HT1080 (cell line): ENCODE measurements at regions not wholly inside any gene's neighbourhood (a gene's known extent, or its start where the extent isn't known, plus 50 kb on each side); places are given as distances from the start of the nearest gene placed in this dataset.
A peak's percentile ranks its signal among the peaks of the same experiment; 100 is the strongest.
"Not testable (repeated sequence)": the region's sequence is repeated elsewhere in the genome, so short reads cannot be mapped to it uniquely, and the experiment has no call there.

ENCODE experiments used
- DNase-seq: peaks from one replicate; pipeline ENCODE4 v3.0.0-alpha.2; 2015; ENCODE audit warnings: low read depth

GRCh38 chr11:101741479-101742175, 157.8 kb upstream of the TRPC6 start:
- DNase-seq: no peak

GRCh38 chr11:101741061-101741460, 157.3 kb upstream of the TRPC6 start:
- DNase-seq: no peak

GRCh38 chr11:101738452-101738851, 154.6 kb upstream of the TRPC6 start:
- no peak for DNase-seq

GRCh38 chr11:101729406-101730078, 145.7 kb upstream of the TRPC6 start:
- DNase-seq: no peak

GRCh38 chr11:101727451-101727850, 143.6 kb upstream of the TRPC6 start:
- no peak for DNase-seq

- DNase-seq: no peak
Measured at GRCh38 chr11:101726988-101727387, 143.2 kb upstream of the TRPC6 start.

GRCh38 chr11:101723371-101723770, 139.6 kb upstream of the TRPC6 start:
- DNase-seq: peak; percentile 18

GRCh38 chr11:101721270-101721669, 137.5 kb upstream of the TRPC6 start:
- DNase-seq: no peak

GRCh38 chr11:101718402-101718801, 134.6 kb upstream of the TRPC6 start:
- no peak for DNase-seq

- DNase-seq: no peak
Measured at GRCh38 chr11:101717619-101718018, 133.8 kb upstream of the TRPC6 start.

GRCh38 chr11:101715281-101715680, 131.5 kb upstream of the TRPC6 start:
- no peak for DNase-seq

GRCh38 chr11:101707477-101707876, 123.7 kb upstream of the TRPC6 start:
- DNase-seq: no peak

- no peak for DNase-seq
Measured at GRCh38 chr11:101706541-101706940, 122.7 kb upstream of the TRPC6 start.

GRCh38 chr11:101705972-101706371, 122.2 kb upstream of the TRPC6 start:
- no peak for DNase-seq

GRCh38 chr11:101694869-101695268, 111.1 kb upstream of the TRPC6 start:
- DNase-seq: not testable (repeated sequence)

- no peak for DNase-seq
Measured at GRCh38 chr11:101692980-101693379, 109.2 kb upstream of the TRPC6 start.

- DNase-seq: peak; percentile 81
Measured at GRCh38 chr11:101686514-101686913, 102.7 kb upstream of the TRPC6 start.

- no peak for DNase-seq
Measured at GRCh38 chr11:101668236-101668635, 84.4 kb upstream of the TRPC6 start.

- no peak for DNase-seq
Measured at GRCh38 chr11:101666916-101667315, 83.1 kb upstream of the TRPC6 start.

- no peak for DNase-seq
Measured at GRCh38 chr11:101661559-101661958, 77.8 kb upstream of the TRPC6 start.
